Left forelimb (tissue), 1 donor: ENCODE measurements at regions not wholly inside any gene's neighbourhood (a gene's known extent, or its start where the extent isn't known, plus 50 kb on each side); places are given as distances from the start of the nearest gene placed in this dataset.

ENCODE experiments used
- DNase-seq: peaks from one replicate; pipeline ENCODE4 v3.0.0-alpha.2; 2018; ENCODE audit warnings: low spot score

- DNase-seq = no peak
Observed at GRCh38 chr5:165296401-165297130, 1791.1 kb downstream of the MAT2B start.

- DNase-seq = no peak
Observed at GRCh38 chr5:165304193-165304827, 1798.9 kb downstream of the MAT2B start.

- DNase-seq = no peak
Observed at GRCh38 chr5:165305596-165305995, 1800.2 kb downstream of the MAT2B start.

GRCh38 chr5:165309446-165309845 lies 1804.0 kb downstream of the MAT2B start:
- no peak for DNase-seq

GRCh38 chr5:165310031-165310430 lies 1804.6 kb downstream of the MAT2B start:
- DNase-seq = no peak

- no peak for DNase-seq
Observed at GRCh38 chr5:165321912-165322311, 1816.5 kb downstream of the MAT2B start.

- no peak for DNase-seq
Observed at GRCh38 chr5:165325221-165325620, 1819.8 kb downstream of the MAT2B start.

GRCh38 chr5:165327631-165328030 lies 1822.2 kb downstream of the MAT2B start:
- DNase-seq = no peak

- DNase-seq = no peak
Observed at GRCh38 chr5:165328846-165329245, 1823.4 kb downstream of the MAT2B start.

- no peak for DNase-seq
Observed at GRCh38 chr5:165333623-165334022, 1828.2 kb downstream of the MAT2B start.

GRCh38 chr5:165334201-165334600 lies 1828.8 kb downstream of the MAT2B start:
- no peak for DNase-seq

- no peak for DNase-seq
Observed at GRCh38 chr5:165349735-165350134, 1844.3 kb downstream of the MAT2B start.

GRCh38 chr5:165351342-165351741 lies 1845.9 kb downstream of the MAT2B start:
- DNase-seq = no peak

- DNase-seq = no peak
Observed at GRCh38 chr5:165360366-165360765, 1854.9 kb downstream of the MAT2B start.

GRCh38 chr5:165360784-165361542 lies 1855.5 kb downstream of the MAT2B start:
- no peak for DNase-seq

GRCh38 chr5:165370233-165370632 lies 1864.8 kb downstream of the MAT2B start:
- DNase-seq = no peak

- no peak for DNase-seq
Observed at GRCh38 chr5:165370794-165371193, 1865.4 kb downstream of the MAT2B start.

- DNase-seq = no peak
Observed at GRCh38 chr5:165375201-165375600, 1869.8 kb downstream of the MAT2B start.

- no peak for DNase-seq
Observed at GRCh38 chr5:165393839-165394238, 1888.4 kb downstream of the MAT2B start.

GRCh38 chr5:165397516-165397915 lies 1892.1 kb downstream of the MAT2B start:
- DNase-seq = no peak

- no peak for DNase-seq
Observed at GRCh38 chr5:165400086-165400485, 1894.7 kb downstream of the MAT2B start.

GRCh38 chr5:165404917-165405316 lies 1899.5 kb downstream of the MAT2B start:
- DNase-seq = no peak

GRCh38 chr5:165405340-165405739 lies 1899.9 kb downstream of the MAT2B start:
- DNase-seq = no peak
